GM12874 (cell line): ENCODE measurements at regions not wholly inside any gene's neighbourhood (a gene's known extent, or its start where the extent isn't known, plus 50 kb on each side); places are given as distances from the start of the nearest gene placed in this dataset.

Source experiments
- CTCF ChIP-seq: IDR thresholded peaks from 2 replicates; pipeline ENCODE4 v1.5.1; 2011; ENCODE audit warnings: low read depth, mild to moderate bottlenecking, control low read depth, low read length, moderate library complexity; ENCODE audit not compliant: insufficient read depth

- no peak for TF ChIP-seq CTCF
These were observed 338.8 kb upstream of the DDHD1 start for GRCh38 chr14:53491884-53492277.

GRCh38 chr14:53491256-53491883 lies 338.2 kb upstream of the DDHD1 start:
- no peak for TF ChIP-seq CTCF

GRCh38 chr14:53478174-53478573 lies 325.1 kb upstream of the DDHD1 start:
- no peak for TF ChIP-seq CTCF

GRCh38 chr14:53473480-53473879 lies 320.4 kb upstream of the DDHD1 start:
- no peak for TF ChIP-seq CTCF

- TF ChIP-seq CTCF, result no peak
These were observed 319.2 kb upstream of the DDHD1 start for GRCh38 chr14:53472306-53472705.

- TF ChIP-seq CTCF, result no peak
These were observed 317.4 kb upstream of the DDHD1 start for GRCh38 chr14:53470351-53471043.

- no peak for TF ChIP-seq CTCF
These were observed 315.8 kb upstream of the DDHD1 start for GRCh38 chr14:53468876-53469275.
